GM21529 (cell line): ENCODE measurements at regions not wholly inside any gene's neighbourhood (a gene's known extent, or its start where the extent isn't known, plus 50 kb on each side); places are given as distances from the start of the nearest gene placed in this dataset.
"Not testable (repeated sequence)": the region's sequence is repeated elsewhere in the genome, so short reads cannot be mapped to it uniquely, and the experiment has no call there.

Experiments used
- ATAC-seq: cut with Tn5 transposase; IDR thresholded peaks from one replicate; pipeline ENCODE4 v1.9.1; 2021; ENCODE audit not compliant: unreplicated experiment

DNA sequence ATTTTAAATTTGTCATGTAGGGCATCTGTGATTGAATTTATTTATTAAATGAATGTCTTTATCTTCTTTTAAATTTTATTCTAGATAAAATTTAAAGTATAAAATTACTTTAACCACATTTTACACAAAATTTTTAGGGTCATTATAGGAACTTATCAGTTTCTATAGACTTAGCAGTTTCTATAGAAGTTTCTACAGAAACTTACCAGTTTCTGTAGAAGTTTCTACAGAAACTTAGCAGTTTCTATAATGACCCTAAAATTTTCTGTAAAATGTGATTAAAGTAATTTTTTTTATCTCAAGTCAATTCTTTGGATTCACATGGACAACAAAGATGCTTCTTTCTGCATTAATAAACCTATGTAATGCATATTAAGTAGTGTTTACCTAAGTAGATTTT is 565.9 kb upstream of the TECRL start:
- ATAC-seq, result no peak

DNA sequence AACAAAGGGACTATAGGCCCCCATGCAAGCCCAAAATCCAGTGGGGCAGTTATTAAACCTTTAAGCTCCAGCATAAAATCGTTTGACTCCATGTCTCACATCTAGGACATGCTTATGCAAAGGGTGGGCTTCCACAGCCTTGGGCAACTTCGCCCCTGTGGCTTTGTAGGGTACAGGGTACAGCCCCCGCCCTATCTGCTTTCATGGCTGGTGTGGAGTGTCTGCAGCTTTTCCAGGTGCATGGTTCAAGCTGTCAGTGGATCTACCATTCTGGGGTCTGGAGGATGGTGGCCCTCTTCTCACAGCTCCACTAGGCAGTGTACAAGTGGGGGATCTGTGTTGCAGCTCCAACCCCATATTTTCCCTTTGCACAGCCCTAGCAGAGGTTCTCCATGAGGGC is 559.8 kb upstream of the TECRL start:
- ATAC-seq, result no peak

DNA sequence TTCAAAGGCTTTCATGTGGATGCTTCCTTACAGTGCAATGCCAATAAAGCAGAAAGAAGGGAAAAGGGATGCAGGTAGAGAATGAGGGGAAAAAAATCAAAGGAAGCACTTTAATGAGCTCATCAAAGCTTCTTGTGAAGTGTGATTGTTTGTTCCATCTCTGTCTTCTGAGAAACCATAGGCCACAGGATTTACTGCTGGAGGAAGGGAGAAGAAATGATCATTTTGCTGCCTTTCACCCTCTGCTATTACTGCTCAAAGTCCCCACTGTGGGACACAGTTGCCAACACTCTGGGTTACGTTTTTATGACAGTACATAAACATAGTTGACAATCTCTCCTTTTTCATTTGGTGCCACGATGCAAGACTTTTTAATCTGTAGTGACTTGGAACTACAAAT is 558.0 kb upstream of the TECRL start:
- ATAC-seq, result no peak

DNA sequence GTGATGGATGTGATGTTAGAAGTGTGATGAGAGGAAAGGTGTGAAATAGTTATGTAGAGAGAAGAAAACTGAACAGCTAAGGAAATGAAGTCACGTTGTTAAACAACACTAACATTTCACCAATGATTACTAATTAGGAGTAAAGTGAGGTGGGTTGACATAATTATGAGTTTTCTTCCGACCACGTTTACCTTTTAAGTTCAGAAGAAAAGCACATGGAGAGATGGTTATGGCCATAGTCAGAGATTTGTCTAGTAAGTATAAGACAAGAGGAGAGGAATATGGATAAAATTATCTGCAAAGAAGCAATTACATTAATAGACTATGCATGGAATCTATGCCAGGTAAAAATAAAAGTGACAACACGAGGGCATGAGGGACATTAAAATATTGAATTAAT is 551.3 kb upstream of the TECRL start:
- no peak for ATAC-seq

DNA sequence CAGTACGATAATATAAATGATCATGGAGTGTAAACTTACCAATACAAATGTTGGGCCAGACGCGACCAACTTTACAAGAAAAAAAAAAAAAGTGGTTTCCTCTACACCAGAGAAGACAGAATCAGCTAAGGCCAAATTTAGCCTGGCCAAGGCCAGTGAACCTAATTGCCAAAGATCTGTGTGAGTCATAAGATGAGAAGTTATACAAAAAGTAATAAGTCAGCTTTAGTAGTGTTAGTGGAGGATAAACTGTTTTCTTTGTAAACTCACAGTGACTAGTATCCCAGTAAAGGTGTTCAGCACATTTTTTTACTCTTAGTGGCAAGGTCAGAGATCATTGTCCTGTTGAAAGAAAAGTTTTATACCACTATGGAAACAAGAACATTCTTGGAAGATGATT is 531.4 kb upstream of the TECRL start:
- ATAC-seq, result no peak

DNA sequence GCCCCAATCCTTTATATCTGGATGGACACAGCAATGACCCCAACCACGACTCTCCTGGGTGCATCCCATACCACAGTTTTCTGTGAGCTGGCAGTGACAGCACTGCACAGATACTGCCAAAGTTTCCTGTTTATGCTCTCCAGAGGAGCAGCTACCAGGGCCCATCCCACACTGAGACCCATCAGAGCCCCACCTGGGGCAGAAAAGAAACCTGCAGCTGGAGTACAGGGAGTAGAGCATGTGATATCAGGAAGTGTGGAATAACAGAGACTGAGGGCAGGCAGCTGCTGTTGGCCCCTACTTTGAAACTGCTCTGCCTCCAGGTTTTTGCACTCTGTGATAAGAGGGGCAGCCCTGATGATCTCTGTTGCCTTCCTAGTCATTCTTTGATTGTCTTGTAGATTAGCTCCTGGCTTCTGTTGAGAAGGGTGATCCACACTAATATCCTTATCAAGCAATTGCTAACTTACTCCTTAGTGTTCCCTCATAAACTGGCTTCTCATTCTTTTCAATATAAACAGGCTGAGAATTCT is 526.3 kb upstream of the TECRL start:
- ATAC-seq, result no peak

DNA sequence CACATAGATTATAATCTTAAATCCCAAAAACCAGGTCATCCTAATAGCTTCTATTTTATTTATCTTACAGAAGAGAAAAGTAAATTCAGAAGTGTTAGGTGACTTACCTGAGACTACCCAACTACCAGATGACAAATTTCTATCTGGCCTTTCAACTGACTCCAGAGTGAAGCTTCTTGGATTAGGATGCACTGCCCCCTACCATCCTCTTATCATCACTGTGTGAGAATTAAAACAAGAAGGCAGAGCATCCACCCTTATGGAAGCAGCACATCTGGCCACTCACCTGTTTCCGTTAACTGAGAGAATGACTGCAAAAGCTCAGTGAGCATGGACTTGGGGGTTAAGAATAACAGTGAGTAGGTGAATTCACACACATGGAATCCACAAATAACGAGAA is 502.6 kb upstream of the TECRL start:
- no peak for ATAC-seq

DNA sequence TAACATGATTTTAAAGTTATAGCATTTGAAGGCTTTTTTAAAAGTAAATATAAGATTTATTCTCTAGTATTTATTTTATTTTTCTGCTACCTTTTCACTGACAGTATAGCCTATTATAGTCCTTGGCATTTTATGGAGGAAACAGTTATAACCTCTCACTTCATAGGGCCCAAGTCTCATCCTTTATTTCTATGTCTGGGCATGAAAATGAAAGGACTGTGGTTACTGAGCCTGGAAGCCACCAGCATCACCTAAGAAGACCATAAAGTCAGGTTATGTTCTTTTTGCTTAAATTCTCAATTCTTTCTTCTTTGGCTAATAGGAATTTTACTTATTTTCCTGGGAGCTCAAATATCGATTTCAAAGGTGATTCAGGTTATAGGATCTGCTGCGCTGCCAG is 494.7 kb upstream of the TECRL start:
- no peak for ATAC-seq

DNA sequence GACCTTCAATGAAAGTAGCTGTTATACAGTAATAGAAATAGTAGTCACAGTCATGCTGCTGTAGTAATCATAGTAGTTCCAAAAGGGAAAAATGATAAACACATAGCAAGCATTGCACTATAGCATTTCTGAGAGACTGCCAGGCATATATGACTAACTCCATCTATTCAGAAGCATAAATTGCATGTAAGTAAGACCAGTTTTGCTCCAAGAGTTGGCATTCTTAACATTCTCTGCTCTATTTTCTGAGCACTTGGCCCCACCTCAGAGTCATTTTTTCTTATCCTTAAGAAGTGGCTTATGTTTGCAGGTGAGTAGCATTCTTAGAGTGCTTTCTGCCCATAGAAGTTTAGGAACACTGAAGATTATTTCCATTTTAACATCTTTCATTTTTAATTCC is 490.3 kb upstream of the TECRL start:
- no peak for ATAC-seq

DNA sequence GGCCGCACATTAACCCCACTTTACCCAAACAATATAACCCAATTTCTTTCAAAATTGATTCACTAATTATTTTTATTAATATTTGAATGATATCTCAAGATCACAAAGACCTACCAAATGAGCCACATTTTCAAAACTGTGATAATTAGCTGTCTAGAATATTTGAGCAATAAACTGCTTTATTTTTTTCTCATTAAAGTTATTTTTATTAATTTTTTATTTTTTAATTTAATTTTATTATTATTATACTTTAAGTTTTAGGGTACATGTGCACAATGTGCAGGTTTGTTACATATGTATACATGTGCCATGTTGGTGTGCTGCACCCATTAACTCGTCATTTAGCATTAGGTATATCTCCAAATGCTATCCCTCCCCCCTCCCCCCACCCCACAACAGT is 489.8 kb upstream of the TECRL start:
- not testable (repeated sequence) for ATAC-seq

DNA sequence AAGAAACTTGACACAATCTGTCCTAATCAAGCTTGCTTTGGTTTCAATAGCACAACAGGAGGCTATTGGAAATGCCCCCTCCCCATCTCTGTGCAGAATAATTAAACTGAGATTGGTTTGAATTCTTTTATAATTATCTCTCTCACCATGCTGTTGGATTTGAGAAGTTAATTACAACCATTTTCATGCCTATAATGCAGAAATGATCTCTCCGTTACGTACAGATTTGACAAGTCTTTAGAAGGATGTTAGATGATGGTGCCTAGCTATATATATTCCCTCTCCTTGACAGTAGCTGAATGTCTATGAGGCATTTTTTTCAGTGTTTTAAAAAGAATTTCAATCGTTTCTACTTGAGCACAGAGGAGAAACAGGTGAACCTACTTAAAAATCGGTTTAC is 488.4 kb upstream of the TECRL start:
- no peak for ATAC-seq

DNA sequence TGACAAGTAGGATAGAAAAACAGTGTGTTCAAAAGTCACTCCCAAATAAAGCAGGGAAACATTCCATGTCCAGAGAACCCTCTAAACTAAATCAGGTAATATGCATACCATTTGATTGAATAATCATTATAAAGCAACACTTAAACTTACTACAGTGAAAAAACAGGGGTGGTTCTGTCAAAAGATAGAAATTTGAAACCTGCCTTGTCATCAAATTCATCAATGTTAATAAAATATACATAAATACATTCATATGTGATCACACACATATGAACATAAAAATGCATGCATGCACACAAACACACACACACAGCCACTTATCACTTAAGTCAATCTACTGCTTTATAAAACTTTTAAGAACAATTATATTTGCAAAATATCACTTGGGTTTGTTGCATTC is 485.8 kb upstream of the TECRL start:
- ATAC-seq, result no peak

DNA sequence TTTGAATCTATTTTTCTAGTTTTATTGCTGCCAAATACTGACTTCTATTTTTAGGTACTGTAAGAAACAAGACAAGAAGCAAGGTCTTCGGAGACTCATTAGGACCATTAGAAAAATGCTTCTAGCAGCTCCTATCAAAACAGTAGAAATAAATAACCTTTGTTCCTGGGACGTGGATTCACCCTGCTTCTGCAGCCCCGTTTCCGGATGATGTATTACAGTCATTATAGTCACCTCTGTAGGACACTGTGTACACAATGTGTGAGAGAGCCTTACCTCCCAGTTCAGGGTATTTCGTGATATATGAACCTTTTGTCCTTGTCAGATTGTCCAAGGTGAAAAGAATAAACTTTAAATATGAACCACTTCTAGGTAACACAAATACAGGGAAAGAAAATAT is 484.0 kb upstream of the TECRL start:
- no peak for ATAC-seq

DNA sequence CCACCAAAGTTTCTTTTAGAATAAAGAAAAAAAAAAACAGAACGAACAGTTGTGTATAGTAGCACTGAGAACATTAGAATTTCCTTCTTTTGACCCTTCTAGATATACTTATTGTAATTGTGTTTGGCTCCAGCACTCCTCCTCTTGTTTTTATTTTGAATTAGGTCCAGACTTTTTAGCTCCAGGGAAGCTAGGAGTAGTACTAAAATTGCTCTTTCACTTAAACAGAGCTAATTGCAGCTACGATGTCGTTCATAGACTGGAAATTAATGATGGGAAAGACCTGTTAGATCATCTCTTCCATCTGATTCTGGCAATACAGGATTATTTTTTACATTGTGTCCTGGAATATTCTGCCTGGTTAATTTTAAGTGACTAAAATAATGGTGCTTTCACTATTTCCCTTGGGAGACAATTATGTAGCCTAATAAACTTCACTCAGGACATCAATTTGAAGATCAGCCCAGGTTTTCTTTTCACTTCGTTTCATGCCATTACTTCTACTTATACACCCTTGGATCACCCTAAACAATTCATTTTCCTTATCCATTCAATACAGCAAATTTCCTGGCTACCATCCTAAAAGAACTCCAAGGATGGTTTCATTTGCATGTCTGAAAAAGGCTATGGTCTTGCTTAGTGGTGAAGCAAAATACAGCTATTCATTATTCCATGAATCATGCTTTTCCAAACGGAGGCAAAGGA is 480.8 kb upstream of the TECRL start:
- no peak for ATAC-seq

DNA sequence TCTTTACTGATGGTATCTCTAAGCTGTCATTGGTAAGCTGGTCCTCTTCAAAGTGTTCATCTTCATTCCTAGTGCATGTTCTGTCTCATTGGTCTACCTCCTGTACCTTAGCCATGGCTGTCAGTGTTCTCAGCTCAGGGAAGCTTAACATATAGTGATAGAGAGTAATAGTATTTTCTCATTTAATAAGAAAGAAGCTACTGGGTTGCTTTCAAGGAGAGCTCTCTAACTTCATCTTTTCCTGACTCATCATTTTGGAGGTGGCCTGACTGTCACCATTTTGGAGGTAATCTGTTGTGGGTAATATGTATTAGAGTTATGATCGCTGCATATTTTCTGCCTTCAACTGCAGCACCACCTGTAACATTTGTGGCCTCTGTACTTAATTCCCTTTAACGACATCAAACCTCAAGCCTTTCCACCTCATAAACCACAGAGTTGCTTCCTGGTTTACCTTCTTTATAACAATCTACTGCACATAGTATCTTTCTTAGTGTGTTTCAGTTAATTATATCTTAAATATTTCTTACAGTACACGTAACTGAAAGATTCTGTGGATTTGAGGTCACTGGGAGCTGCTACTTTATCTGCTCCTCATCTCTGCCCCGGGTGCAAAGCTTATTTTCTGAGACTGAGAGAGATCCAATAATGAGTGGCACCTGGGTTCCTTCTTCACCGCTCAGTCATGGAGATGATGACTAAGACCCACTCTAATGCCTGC is 474.0 kb upstream of the TECRL start:
- ATAC-seq, result no peak

DNA sequence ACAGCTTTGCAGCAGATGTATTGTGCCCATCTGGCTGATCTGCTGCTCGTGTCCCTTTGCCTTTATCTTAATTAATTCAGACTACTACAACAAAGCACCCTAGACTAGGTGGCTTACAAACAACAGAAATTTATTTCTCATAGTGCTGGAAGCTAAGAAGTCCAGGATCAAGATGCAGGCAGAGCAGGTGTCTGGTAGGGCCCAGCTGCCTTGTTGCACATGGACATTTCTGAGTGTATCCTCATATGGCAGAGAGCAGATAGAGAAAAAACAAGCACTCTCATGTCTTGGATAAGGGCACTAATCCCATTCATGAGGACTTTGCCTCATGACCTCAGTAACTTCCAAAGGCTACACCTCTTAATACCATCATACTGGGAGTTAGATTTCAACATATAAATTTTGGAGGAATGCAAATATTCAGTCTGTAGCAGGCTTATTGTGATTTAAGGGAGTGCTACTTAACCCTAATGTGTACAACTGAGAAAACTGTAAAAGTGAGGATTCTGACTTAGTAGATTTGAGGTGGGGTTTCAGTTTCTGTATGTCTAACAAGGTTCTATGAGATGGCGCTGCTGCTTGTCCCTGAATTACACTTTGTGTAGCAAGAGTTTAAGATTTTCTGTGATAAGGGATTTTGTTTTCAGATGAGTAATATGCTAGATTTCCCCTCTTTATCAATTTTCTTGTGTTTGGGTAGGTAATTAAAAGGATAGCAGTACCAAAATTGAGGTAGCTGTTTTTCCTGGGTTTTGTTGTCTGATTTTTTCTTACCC is 473.2 kb upstream of the TECRL start:
- ATAC-seq, result no peak

DNA sequence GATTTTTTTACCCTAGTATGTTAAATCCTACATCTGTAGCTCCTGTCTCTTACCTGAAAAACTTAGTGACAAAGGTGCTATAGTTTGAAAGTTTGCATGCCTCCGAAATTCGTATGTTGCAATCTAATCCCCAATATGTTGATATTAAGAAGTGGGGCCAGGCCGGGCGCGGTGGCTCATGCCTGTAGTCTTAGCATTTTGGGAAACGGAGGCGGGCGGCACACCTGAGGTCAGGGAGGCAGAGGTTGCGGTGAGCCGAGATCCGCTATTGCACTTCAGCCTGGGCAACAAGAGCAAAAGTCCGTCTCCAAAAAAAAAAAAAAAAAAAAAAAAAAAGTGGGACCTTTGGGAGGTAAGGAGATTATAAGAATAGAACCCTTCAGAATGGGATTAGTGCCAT is 471.3 kb upstream of the TECRL start:
- no peak for ATAC-seq

DNA sequence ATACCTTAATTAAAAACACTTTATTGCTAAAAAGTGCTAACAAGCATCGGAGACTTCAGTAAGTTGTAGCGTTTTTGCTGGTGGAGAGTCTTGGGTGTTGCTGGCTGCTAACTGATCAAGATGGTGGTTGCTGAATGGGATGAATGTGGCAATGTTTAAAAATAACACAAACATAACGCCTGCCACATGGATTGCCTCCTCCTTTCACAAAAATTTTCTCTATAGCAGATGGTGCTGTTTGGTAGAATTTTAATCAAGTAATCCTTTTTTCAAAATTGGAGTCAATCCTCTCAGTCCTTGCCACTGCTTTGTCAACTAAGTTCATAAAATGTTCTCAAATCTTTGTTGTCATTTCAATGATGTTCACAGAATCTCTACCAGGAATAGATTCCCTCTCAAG is 466.8 kb upstream of the TECRL start:
- ATAC-seq, result no peak

DNA sequence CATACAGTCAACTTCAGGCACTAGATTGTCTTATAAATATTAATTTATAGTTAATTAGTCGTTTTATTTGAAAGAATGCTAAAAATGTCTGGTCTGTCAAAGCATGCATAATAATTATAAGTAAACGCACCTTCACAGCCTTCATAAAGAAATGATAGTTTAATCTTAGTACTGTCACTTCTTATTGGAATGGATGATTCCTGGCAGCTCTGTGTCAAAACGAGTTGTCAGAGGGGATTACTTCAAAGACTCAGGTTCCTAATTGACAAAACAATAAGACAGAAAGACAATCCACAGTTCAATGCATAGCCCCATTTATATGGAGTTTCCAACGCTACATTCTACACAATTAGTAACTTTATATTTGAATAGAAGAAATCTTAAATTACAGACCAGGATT is 461.3 kb upstream of the TECRL start:
- ATAC-seq, result no peak

DNA sequence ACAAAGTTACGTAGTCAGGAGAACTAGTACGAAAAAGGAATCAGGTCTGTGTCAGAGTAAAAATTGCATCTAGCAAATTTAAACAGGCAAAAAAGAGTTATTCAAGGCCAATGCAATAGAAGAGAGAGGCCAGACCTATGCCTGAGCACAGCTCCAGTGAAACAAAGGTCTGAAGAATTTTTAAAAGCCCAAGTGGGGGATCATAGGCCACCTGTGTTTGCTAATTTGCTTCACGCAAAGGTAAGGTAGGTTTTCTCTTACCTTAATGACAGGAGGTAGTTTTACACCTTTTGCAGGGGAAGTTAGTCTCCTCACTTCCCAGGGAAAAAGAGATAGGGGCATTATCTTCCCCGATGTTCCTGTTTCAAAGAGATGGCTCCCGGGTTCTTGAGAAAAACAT is 448.6 kb upstream of the TECRL start:
- no peak for ATAC-seq

DNA sequence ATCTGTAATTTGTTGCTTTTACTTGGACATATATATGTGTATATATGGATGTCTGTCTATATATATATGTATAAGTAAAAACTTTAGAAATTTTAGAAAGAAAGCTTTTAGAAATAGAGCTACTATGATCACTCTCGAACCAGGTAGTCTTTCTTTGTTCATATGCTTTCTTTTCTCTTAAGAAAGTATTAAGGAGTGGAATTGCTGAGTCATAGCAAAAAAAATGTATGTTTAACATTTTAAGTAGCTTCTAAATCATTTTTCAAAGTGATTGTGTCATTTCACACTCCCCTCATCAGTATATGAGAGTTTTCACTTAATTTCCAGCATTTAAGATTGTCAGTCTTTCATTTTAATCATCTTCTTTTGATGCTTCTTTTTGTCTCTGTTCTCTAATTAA is 447.9 kb upstream of the TECRL start:
- ATAC-seq, result no peak

DNA sequence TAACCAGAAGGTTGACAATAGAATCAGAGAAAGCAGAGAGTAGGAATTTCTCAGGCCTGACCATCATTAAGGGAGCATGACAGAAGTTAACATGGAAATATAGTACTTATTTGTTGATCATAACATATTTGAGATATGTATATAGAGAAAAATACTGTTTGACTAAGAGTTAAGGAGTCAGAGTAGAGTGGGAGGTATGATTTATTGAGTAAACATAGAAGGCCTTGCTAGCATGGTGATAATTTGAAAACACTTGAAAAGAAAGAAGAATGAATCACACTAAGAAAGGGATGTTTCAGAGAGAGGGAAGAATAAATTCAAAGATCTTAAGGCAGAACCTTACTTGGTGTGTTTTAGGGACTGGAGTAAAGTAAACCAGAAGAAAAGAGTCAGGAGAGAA is 437.2 kb upstream of the TECRL start:
- no peak for ATAC-seq
